ENCODE measurements at regions not wholly inside any gene's neighbourhood (a gene's known extent, or its start where the extent isn't known, plus 50 kb on each side); places are given as distances from the start of the nearest gene placed in this dataset.

- TF ChIP-seq EZH2 (IDR thresholded peaks at IDR 0.05; ENCODE audit: borderline replicate concordance, insufficient read depth, low read length, poor library complexity, severe bottlenecking) (no peak), CTCF (IDR thresholded peaks at IDR 0.05; ENCODE audit: poor library complexity, severe bottlenecking) (no peak), REST (IDR thresholded peaks at IDR 0.05; ENCODE audit: borderline replicate concordance) (no peak), RAD21 (conservative IDR thresholded peaks at IDR 0.05) (no peak), POLR2AphosphoS5 (IDR thresholded peaks at IDR 0.05) (no peak)
Observed at GRCh38 chr14:71668186-71668912, 263.9 kb upstream of the RGS6 start.
